C4-2B (cell line): ENCODE measurements at regions not wholly inside any gene's neighbourhood (a gene's known extent, or its start where the extent isn't known, plus 50 kb on each side); places are given as distances from the start of the nearest gene placed in this dataset.

ENCODE experiments used
- H3K27ac ChIP-seq: fragments of 450-650 bp; 2 replicates; pipeline ENCODE4 v1.5.1; 2017
- ZFX ChIP-seq: fragments of 450-650 bp; IDR thresholded peaks from 2 replicates; pipeline ENCODE4 v1.6.1; 2017
- TF ChIP-seq, protein P1 (sequence below): fragments of 450-650 bp; conservative IDR thresholded peaks from 2 replicates; pipeline ENCODE4 v1.5.1; 2017; ENCODE audit warnings: mild to moderate bottlenecking

DNA sequence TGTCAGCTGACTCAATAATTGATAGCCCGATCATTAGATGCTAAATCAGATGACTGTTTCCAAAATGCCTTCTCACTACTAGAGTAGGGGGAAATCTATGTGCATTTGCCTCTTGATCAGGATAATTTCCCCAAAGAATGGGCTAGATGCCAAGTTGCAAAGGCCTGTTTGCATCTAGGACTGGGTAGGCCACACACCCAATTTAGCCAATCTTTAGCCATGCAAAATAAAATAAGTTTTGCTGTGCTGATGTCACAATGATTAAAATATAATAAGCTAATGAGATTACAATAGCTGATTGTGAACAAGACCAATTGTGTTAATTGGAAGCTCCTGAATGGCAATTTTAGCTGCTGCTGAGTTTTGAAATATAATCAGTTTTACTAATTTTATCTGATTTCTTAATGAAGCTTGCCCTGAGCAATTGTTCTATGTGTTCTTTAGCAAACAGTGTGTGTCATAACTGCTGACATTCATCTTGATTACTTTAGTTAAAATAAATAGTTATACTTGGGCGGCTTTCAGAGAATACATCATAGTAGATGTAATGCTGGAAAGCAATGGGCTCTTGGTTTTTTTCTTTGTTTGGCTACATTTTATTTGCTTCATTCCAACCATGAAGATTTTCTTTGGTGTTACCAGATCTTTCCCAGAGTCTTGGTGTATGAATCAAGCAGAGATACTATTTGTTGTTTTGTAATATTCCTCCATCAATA is 973.2 kb upstream of the SLC35B3 start:
- no peak for TF ChIP-seq ZFX
- TF ChIP-seq, protein P1, sequence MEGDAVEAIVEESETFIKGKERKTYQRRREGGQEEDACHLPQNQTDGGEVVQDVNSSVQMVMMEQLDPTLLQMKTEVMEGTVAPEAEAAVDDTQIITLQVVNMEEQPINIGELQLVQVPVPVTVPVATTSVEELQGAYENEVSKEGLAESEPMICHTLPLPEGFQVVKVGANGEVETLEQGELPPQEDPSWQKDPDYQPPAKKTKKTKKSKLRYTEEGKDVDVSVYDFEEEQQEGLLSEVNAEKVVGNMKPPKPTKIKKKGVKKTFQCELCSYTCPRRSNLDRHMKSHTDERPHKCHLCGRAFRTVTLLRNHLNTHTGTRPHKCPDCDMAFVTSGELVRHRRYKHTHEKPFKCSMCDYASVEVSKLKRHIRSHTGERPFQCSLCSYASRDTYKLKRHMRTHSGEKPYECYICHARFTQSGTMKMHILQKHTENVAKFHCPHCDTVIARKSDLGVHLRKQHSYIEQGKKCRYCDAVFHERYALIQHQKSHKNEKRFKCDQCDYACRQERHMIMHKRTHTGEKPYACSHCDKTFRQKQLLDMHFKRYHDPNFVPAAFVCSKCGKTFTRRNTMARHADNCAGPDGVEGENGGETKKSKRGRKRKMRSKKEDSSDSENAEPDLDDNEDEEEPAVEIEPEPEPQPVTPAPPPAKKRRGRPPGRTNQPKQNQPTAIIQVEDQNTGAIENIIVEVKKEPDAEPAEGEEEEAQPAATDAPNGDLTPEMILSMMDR: no peak
- H3K27ac ChIP-seq: peak overlapping the region; percentile 53; the same call in 1 of the 2 replicates

DNA sequence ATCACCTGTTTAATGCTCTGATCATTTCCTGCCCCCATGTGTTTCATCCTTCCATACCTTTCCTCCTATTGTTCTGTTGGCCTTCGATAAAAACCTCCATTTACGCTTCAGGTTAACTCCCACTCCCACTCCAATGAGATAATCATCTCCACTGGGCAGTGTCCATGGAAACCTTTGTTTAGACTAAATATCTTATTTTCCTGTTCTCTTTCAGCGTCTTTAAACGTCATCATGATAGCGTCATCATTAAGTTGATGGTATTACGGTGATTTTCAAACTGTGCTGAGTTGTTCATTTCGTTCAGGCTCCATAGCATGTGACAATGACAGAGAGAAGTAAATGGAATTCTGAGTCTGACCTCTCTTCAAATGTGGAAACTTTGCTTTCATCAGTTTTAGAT is 970.5 kb upstream of the SLC35B3 start:
- TF ChIP-seq, protein P1: no peak
- TF ChIP-seq ZFX: no peak
- H3K27ac ChIP-seq: no peak overlapping the region

DNA sequence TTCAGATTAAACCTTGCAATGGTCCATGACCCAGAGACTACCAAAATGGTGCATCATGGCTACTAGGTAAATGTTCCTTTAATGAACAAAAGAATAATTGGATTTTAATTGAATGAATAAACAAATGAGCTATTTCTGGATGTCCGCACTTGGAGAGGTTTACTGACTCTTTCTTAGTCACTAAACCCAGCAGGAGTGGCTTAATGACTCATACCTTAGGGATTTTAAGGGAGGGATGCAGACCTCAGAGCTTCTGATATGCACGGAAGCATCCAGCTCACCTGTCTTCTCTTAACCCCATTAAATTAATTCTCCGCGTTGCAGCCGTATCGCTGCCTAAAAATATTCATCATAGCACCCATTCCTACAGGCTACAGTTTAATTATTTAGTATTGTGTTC is 970.0 kb upstream of the SLC35B3 start:
- TF ChIP-seq ZFX: no peak
- TF ChIP-seq, protein P1: no peak
- H3K27ac ChIP-seq: no peak overlapping the region

DNA sequence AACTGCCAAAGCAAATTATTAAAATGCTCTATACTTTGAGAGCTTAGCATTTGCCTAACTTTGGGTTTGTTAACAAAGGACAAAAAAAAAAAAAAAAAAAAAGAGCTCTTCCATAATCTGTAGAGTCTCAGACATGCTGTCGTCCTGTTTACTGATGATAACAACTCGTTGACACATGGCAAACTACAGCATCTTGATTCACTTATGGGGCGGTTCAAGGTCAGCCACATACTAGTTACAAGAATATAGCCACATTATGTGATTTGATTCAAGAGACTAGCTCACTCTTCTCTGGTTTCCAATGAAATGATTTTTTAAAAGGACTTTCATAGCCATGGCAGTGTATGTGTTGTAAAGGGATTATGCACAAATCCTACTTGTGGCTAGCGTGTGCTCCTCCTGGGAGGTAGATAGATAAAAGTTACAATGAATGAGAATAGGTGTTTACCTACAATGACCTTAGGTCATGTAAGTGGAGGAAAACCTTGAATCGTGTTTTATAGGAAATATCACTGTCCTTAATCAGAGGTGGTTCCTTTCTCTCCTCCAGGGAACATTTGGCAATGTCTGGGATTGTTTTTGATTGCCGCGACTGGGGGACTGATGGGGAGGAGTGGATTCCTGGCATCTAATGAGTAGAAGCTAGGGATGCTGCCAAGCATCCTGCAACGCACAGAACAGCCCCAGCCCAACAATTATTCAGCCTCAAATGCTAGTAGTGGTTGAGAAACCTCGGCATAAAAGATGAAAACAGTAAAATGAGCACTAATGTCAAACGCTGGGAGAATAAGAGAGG is 969.2 kb upstream of the SLC35B3 start:
- TF ChIP-seq ZFX: no peak
- TF ChIP-seq, protein P1: no peak
- no peak overlapping the region for H3K27ac ChIP-seq

DNA sequence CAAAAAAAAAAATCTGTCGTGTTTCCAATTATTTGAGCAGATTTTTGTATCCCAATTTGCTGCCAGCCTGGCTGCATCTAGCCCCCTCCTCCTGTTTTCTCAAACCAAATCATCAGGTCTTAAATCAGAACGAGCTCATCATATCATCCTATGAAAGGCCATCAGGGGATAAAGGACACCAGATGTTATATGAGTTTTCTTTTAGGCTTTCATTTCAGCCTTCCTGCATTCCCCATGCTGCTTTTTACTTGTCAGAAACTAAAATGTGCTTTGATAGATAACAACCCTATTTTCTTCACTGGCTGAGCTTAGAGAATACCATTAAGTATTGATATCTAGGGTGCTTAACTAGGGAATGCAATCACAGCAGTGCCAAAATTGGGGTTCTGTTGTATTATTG is 968.4 kb upstream of the SLC35B3 start:
- H3K27ac ChIP-seq: no peak overlapping the region
- TF ChIP-seq ZFX: no peak
- TF ChIP-seq, protein P1: no peak

DNA sequence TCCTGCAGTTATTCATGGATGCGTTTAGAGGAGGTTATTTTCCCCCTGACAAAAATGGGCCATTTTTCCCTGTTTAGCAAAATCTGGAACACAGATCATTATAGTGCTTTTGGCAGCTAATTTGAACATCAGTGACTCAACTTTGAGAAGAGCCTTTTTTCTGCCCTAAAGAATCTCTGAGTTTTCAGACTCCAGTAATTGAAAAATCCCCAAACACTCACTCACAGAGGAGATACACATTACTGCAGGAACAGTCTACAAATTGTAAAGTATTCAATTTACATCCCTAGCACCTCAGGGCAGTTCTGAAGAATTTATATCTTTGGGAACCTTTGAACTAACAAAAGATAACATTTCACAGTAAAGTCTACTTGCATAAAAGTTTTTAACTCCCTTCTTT is 966.6 kb upstream of the SLC35B3 start:
- no peak overlapping the region for H3K27ac ChIP-seq
- TF ChIP-seq ZFX: no peak
- TF ChIP-seq, protein P1: no peak

DNA sequence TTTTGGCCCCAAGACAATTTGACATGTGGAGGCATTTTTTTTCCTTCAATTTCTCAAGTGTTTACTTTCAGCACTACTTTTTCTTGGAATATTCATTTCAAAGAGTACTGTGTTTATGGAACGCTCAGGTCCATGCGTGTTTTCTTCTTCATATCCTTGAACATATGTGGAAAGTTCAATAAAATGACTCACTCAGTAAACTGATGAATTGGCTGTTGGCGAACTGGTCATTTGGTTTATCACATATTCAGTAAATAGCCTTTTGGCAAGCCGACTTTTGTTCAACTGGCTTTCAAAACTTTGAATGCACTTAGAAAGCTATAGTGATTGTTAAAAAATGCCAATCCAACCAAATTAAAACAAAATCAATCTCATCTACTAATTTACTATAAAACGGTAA is 964.6 kb upstream of the SLC35B3 start:
- TF ChIP-seq, protein P1: no peak
- no peak for TF ChIP-seq ZFX
- H3K27ac ChIP-seq: no peak overlapping the region
